ENCODE measurements at regions not wholly inside any gene's neighbourhood (a gene's known extent, or its start where the extent isn't known, plus 50 kb on each side); places are given as distances from the start of the nearest gene placed in this dataset.
"Not testable (repeated sequence)": the region's sequence is repeated elsewhere in the genome, so short reads cannot be mapped to it uniquely, and the experiment has no call there.

- not testable (repeated sequence) for DNase-seq
Measured at GRCh38 chr14:105942725-105943124, 416.3 kb downstream of the TMEM121 start.

- no peak for DNase-seq
Measured at GRCh38 chr14:105943973-105944602, 417.7 kb downstream of the TMEM121 start.

GRCh38 chr14:105944632-105945610 is 418.5 kb downstream of the TMEM121 start:
- peak; percentile 25 to 63 for DNase-seq

GRCh38 chr14:105945896-105946295 is 419.5 kb downstream of the TMEM121 start:
- DNase-seq, result no peak

GRCh38 chr14:105947599-105947998 is 421.2 kb downstream of the TMEM121 start:
- DNase-seq, result no peak

- DNase-seq, result not testable (repeated sequence)
Measured at GRCh38 chr14:105948955-105949354, 422.6 kb downstream of the TMEM121 start.

GRCh38 chr14:105950364-105950892 is 424.0 kb downstream of the TMEM121 start:
- DNase-seq, result not testable (repeated sequence)

GRCh38 chr14:105951399-105951798 is 425.0 kb downstream of the TMEM121 start:
- no peak for DNase-seq

GRCh38 chr14:105952222-105952621 is 425.8 kb downstream of the TMEM121 start:
- DNase-seq, result no peak

- no peak for DNase-seq
Measured at GRCh38 chr14:105952826-105953225, 426.4 kb downstream of the TMEM121 start.

- DNase-seq, result not testable (repeated sequence)
Measured at GRCh38 chr14:105961625-105962024, 435.2 kb downstream of the TMEM121 start.

GRCh38 chr14:105962532-105962931 is 436.1 kb downstream of the TMEM121 start:
- DNase-seq, result no peak

- DNase-seq, result no peak
Measured at GRCh38 chr14:105968291-105968690, 441.9 kb downstream of the TMEM121 start.

GRCh38 chr14:105969026-105969425 is 442.6 kb downstream of the TMEM121 start:
- DNase-seq, result not testable (repeated sequence)

- not testable (repeated sequence) for DNase-seq
Measured at GRCh38 chr14:105970821-105971220, 444.4 kb downstream of the TMEM121 start.

- no peak for DNase-seq
Measured at GRCh38 chr14:105971593-105972500, 445.5 kb downstream of the TMEM121 start.

- DNase-seq, result peak; percentile 24 to 59
Measured at GRCh38 chr14:105974902-105975301, 448.5 kb downstream of the TMEM121 start.

GRCh38 chr14:105978618-105979295 is 452.4 kb downstream of the TMEM121 start:
- no peak for DNase-seq

- no peak for DNase-seq
Measured at GRCh38 chr14:105979446-105979845, 453.1 kb downstream of the TMEM121 start.

GRCh38 chr14:105980224-105980623 is 453.8 kb downstream of the TMEM121 start:
- no peak for DNase-seq

- DNase-seq, result not testable (repeated sequence)
Measured at GRCh38 chr14:105981517-105982302, 455.3 kb downstream of the TMEM121 start.

Measured in NCI-H1930 (cell line).